ENCODE measurements at regions not wholly inside any gene's neighbourhood (a gene's known extent, or its start where the extent isn't known, plus 50 kb on each side); places are given as distances from the start of the nearest gene placed in this dataset.

- TF ChIP-seq SIN3A (IDR thresholded peaks at IDR 0.05; ENCODE audit: borderline replicate concordance, insufficient read depth, low read depth, low read length) (no peak), TCF7L2 (IDR thresholded peaks at IDR 0.05; ENCODE audit: low read depth, low read length) (no peak), POLR2AphosphoS5 (IDR thresholded peaks at IDR 0.05; ENCODE audit: low read depth, low read length) (no peak)
- TF ChIP-seq, protein P1, sequence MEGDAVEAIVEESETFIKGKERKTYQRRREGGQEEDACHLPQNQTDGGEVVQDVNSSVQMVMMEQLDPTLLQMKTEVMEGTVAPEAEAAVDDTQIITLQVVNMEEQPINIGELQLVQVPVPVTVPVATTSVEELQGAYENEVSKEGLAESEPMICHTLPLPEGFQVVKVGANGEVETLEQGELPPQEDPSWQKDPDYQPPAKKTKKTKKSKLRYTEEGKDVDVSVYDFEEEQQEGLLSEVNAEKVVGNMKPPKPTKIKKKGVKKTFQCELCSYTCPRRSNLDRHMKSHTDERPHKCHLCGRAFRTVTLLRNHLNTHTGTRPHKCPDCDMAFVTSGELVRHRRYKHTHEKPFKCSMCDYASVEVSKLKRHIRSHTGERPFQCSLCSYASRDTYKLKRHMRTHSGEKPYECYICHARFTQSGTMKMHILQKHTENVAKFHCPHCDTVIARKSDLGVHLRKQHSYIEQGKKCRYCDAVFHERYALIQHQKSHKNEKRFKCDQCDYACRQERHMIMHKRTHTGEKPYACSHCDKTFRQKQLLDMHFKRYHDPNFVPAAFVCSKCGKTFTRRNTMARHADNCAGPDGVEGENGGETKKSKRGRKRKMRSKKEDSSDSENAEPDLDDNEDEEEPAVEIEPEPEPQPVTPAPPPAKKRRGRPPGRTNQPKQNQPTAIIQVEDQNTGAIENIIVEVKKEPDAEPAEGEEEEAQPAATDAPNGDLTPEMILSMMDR (IDR thresholded peaks at IDR 0.05), result no peak
- TF ChIP-seq, protein P2, sequence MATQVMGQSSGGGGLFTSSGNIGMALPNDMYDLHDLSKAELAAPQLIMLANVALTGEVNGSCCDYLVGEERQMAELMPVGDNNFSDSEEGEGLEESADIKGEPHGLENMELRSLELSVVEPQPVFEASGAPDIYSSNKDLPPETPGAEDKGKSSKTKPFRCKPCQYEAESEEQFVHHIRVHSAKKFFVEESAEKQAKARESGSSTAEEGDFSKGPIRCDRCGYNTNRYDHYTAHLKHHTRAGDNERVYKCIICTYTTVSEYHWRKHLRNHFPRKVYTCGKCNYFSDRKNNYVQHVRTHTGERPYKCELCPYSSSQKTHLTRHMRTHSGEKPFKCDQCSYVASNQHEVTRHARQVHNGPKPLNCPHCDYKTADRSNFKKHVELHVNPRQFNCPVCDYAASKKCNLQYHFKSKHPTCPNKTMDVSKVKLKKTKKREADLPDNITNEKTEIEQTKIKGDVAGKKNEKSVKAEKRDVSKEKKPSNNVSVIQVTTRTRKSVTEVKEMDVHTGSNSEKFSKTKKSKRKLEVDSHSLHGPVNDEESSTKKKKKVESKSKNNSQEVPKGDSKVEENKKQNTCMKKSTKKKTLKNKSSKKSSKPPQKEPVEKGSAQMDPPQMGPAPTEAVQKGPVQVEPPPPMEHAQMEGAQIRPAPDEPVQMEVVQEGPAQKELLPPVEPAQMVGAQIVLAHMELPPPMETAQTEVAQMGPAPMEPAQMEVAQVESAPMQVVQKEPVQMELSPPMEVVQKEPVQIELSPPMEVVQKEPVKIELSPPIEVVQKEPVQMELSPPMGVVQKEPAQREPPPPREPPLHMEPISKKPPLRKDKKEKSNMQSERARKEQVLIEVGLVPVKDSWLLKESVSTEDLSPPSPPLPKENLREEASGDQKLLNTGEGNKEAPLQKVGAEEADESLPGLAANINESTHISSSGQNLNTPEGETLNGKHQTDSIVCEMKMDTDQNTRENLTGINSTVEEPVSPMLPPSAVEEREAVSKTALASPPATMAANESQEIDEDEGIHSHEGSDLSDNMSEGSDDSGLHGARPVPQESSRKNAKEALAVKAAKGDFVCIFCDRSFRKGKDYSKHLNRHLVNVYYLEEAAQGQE (IDR thresholded peaks at IDR 0.05; ENCODE audit: insufficient read depth in 1 of 2, low read depth in 2 of 2, low read length in 1 of 2), result no peak
- no peak for DNase-seq (ENCODE audit: low read depth, low spot score)
- Histone ChIP-seq H3K27me3 (ENCODE audit: control insufficient read depth, insufficient read depth, low read length) (no peaks in the 10 kb centered on the region), H3K36me3 (ENCODE audit: control insufficient read depth, insufficient read depth, low read length) (no peaks in the 10 kb centered on the region), H3K27ac (ENCODE audit: low read length) (no peak overlapping the region), H3K9me3 (ENCODE audit: control insufficient read depth, insufficient read depth, low read depth, low read length) (no peaks in the 10 kb centered on the region), H3K4me3 (ENCODE audit: low read depth in 2 of 2, low read length in 2 of 2) (no peak overlapping the region), H3K4me1 (ENCODE audit: control insufficient read depth, insufficient read depth, low read length) (no peaks in the 10 kb centered on the region)
- no TSS peak for BruUV-seq (replicated peaks)
- ChIA-PET POLR2A (no interaction called here), CTCF (no interaction called here)
- intact Hi-C loops (cut with micrococcal nuclease; ENCODE audit: unreplicated experiment) (no loop called here), in situ Hi-C loops (cut with HindIII; ENCODE audit: low pct_unique_long_range_greater_than_20kb, low sequenced_read_pairs) (no loop called here)
- no peak for ATAC-seq
Observed at GRCh38 chr1:209503196-209503595, 80.3 kb upstream of the CAMK1G start.

- no peaks in the 10 kb centered on the region for H3K27me3 ChIP-seq (ENCODE audit: control insufficient read depth, insufficient read depth, low read length)
- BruUV-seq (replicated peaks), result no TSS peak
- H3K27ac ChIP-seq (ENCODE audit: low read length), result no peak overlapping the region
- intact Hi-C loops (cut with micrococcal nuclease; ENCODE audit: unreplicated experiment) (no loop called here), in situ Hi-C loops (cut with HindIII; ENCODE audit: low pct_unique_long_range_greater_than_20kb, low sequenced_read_pairs) (no loop called here)
- no peaks in the 10 kb centered on the region for H3K9me3 ChIP-seq (ENCODE audit: control insufficient read depth, insufficient read depth, low read depth, low read length)
- H3K4me1 ChIP-seq (ENCODE audit: control insufficient read depth, insufficient read depth, low read length), result no peaks in the 10 kb centered on the region
- TF ChIP-seq POLR2AphosphoS5 (IDR thresholded peaks at IDR 0.05; ENCODE audit: low read depth, low read length) (no peak), TCF7L2 (IDR thresholded peaks at IDR 0.05; ENCODE audit: low read depth, low read length) (no peak), SIN3A (IDR thresholded peaks at IDR 0.05; ENCODE audit: borderline replicate concordance, insufficient read depth, low read depth, low read length) (no peak)
- TF ChIP-seq, protein P1 (IDR thresholded peaks at IDR 0.05), result no peak
- TF ChIP-seq, protein P2 (IDR thresholded peaks at IDR 0.05; ENCODE audit: insufficient read depth in 1 of 2, low read depth in 2 of 2, low read length in 1 of 2), result no peak
- DNase-seq (ENCODE audit: low read depth, low spot score) (no peak), ATAC-seq (no peak)
- ChIA-PET CTCF (no interaction called here), POLR2A (no interaction called here)
- H3K4me3 ChIP-seq (ENCODE audit: low read depth in 2 of 2, low read length in 2 of 2), result no peak overlapping the region
- no peaks in the 10 kb centered on the region for H3K36me3 ChIP-seq (ENCODE audit: control insufficient read depth, insufficient read depth, low read length)
Observed at GRCh38 chr1:209504571-209504970, 78.9 kb upstream of the CAMK1G start.
